ENCODE measurements at regions not wholly inside any gene's neighbourhood (a gene's known extent, or its start where the extent isn't known, plus 50 kb on each side); places are given as distances from the start of the nearest gene placed in this dataset.

DNA sequence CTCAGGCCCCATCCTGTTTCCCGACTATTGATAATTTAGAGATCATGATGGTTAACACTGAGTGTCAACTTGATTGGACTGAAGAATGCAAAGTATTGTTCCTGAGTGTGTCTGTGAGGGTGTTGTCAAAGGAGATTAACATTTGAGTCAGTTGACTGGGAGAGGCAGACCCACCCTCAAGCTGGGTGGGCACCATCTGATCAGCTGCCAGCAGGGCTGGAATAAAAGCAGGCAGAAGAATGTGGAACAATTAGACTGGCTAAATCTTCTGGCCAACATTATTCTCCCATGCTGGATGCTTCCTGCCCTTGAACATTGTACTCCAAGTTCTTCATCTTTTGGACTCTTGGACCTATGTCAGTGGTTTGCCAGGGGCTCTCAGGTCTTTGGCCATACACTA is 1170.0 kb upstream of the CNTN5 start:
- Histone ChIP-seq H3K27ac (ENCODE audit: low read depth) (no peak overlapping the region), H3K4me3 (no peak overlapping the region), H3K79me2 (replicated peaks; ENCODE audit: insufficient read depth) (no peaks in the 10 kb centered on the region), H3K4me2 (no peak overlapping the region), H2AFZ (no peak overlapping the region), H4K20me1 (replicated peaks; ENCODE audit: insufficient read depth) (no peaks in the 10 kb centered on the region), H3K27me3 (ENCODE audit: insufficient read depth) (no peaks in the 10 kb centered on the region), H3K4me1 (ENCODE audit: insufficient read depth) (peaks cover 31% of the 10 kb centered on the region), H3K9me2 (ENCODE audit: insufficient read depth) (no peaks in the 10 kb centered on the region), H3F3A (replicated peaks; ENCODE audit: low read depth) (no peaks in the 10 kb centered on the region), H3K36me3 (ENCODE audit: insufficient read depth) (no peaks in the 10 kb centered on the region)
- H3K36me3 Mint-ChIP-seq (ENCODE audit: low read depth): no peaks in the 10 kb centered on the region
- H3K27me3 Mint-ChIP-seq (ENCODE audit: insufficient read depth, low read depth, poor library complexity): no peaks in the 10 kb centered on the region
- H3K4me1 Mint-ChIP-seq: peaks cover 33% of the 10 kb centered on the region
- no peak overlapping the region for H3K4me3 Mint-ChIP-seq
- no peaks in the 10 kb centered on the region; the same call in 2 of the 3 replicates for H3K9me3 Mint-ChIP-seq
- no peak for TF ChIP-seq ZNF114 (CRISPR knock-in tag; IDR thresholded peaks at IDR 0.05)
- TF ChIP-seq JUNB (IDR thresholded peaks at IDR 0.05; ENCODE audit: unreplicated experiment): no peak
- no peak for TF ChIP-seq CTCF (conservative IDR thresholded peaks at IDR 0.05; ENCODE audit: low read depth in 2 of 2)
- TF ChIP-seq NANOG (IDR thresholded peaks at IDR 0.05; ENCODE audit: borderline replicate concordance): no peak
- no peak for TF ChIP-seq EZH2 (IDR thresholded peaks at IDR 0.05; ENCODE audit: low read depth, unreplicated experiment)
- no peak for TF ChIP-seq ZNF331 (CRISPR knock-in tag; IDR thresholded peaks at IDR 0.05; ENCODE audit: low read depth)
- no peak for TF ChIP-seq ZNF462 (CRISPR knock-in tag; IDR thresholded peaks at IDR 0.05)
- TF ChIP-seq EZH2phosphoT487 (IDR thresholded peaks at IDR 0.05; ENCODE audit: unreplicated experiment): no peak
- TF ChIP-seq STAT1 (IDR thresholded peaks at IDR 0.05; ENCODE audit: unreplicated experiment): no peak
- TF ChIP-seq, protein P1, sequence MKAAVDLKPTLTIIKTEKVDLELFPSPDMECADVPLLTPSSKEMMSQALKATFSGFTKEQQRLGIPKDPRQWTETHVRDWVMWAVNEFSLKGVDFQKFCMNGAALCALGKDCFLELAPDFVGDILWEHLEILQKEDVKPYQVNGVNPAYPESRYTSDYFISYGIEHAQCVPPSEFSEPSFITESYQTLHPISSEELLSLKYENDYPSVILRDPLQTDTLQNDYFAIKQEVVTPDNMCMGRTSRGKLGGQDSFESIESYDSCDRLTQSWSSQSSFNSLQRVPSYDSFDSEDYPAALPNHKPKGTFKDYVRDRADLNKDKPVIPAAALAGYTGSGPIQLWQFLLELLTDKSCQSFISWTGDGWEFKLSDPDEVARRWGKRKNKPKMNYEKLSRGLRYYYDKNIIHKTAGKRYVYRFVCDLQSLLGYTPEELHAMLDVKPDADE (IDR thresholded peaks at IDR 0.05): no peak
- no peak for TF ChIP-seq CREB1 (CRISPR knock-in tag; IDR thresholded peaks at IDR 0.05; ENCODE audit: low read depth)
- no peak for TF ChIP-seq REST (IDR thresholded peaks at IDR 0.05; ENCODE audit: unreplicated experiment)
- no peak for TF ChIP-seq POLR2AphosphoS5 (IDR thresholded peaks at IDR 0.05; ENCODE audit: low read depth)
- ATAC-seq (no peak), DNase-seq (ENCODE audit: low spot score) (no peak)
- H3K27ac Mint-ChIP-seq: no peak overlapping the region

All from GM23338 (cell line).